ENCODE measurements at regions not wholly inside any gene's neighbourhood (a gene's known extent, or its start where the extent isn't known, plus 50 kb on each side); places are given as distances from the start of the nearest gene placed in this dataset.
A peak's percentile ranks its signal among the peaks of the same experiment; 100 is the strongest.

GRCh38 chr3:159487304-159487703 is 501.3 kb upstream of the IL12A start:
- ATAC-seq: no peak
- TF ChIP-seq, protein P1, sequence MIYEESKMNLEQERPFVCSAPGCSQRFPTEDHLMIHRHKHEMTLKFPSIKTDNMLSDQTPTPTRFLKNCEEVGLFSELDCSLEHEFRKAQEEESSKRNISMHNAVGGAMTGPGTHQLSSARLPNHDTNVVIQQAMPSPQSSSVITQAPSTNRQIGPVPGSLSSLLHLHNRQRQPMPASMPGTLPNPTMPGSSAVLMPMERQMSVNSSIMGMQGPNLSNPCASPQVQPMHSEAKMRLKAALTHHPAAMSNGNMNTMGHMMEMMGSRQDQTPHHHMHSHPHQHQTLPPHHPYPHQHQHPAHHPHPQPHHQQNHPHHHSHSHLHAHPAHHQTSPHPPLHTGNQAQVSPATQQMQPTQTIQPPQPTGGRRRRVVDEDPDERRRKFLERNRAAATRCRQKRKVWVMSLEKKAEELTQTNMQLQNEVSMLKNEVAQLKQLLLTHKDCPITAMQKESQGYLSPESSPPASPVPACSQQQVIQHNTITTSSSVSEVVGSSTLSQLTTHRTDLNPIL (CRISPR knock-in tag; IDR thresholded peaks at IDR 0.05; ENCODE audit: low read depth): no peak
- TF ChIP-seq ZNF70 (CRISPR knock-in tag; IDR thresholded peaks at IDR 0.05): no peak
- TF ChIP-seq ZNF8 (CRISPR knock-in tag; IDR thresholded peaks at IDR 0.05): no peak

- no peak for ATAC-seq
- peak; percentile 78; the same call in 1 of the 2 replicates for TF ChIP-seq SNAI2 (CRISPR knock-in tag; IDR thresholded peaks at IDR 0.05)
- peak; percentile 95 for TF ChIP-seq TCF4 (CRISPR knock-in tag; IDR thresholded peaks at IDR 0.05; ENCODE audit: borderline replicate concordance)
- no peak for TF ChIP-seq OSR1 (CRISPR knock-in tag; IDR thresholded peaks at IDR 0.05)
- TF ChIP-seq, protein P2, sequence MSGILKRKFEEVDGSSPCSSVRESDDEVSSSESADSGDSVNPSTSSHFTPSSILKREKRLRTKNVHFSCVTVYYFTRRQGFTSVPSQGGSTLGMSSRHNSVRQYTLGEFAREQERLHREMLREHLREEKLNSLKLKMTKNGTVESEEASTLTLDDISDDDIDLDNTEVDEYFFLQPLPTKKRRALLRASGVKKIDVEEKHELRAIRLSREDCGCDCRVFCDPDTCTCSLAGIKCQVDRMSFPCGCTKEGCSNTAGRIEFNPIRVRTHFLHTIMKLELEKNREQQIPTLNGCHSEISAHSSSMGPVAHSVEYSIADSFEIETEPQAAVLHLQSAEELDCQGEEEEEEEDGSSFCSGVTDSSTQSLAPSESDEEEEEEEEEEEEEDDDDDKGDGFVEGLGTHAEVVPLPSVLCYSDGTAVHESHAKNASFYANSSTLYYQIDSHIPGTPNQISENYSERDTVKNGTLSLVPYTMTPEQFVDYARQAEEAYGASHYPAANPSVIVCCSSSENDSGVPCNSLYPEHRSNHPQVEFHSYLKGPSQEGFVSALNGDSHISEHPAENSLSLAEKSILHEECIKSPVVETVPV (CRISPR knock-in tag; IDR thresholded peaks at IDR 0.05): peak; percentile 68; the same call in 1 of the 2 replicates
- TF ChIP-seq RARB (CRISPR knock-in tag; IDR thresholded peaks at IDR 0.05): no peak
- TF ChIP-seq, protein P1 (CRISPR knock-in tag; IDR thresholded peaks at IDR 0.05; ENCODE audit: low read depth): peak; percentile 66; the same call in 1 of the 2 replicates
- TF ChIP-seq ISL1 (CRISPR knock-in tag; IDR thresholded peaks at IDR 0.05): peak; percentile 81
- 0 out of 2 replicates have a peak, but pooled peaks have one; percentile 31 for TF ChIP-seq ESRRG (CRISPR knock-in tag; IDR thresholded peaks at IDR 0.05)
- TF ChIP-seq TSHZ2 (CRISPR knock-in tag; IDR thresholded peaks at IDR 0.05): peak; percentile 86
Observed at GRCh38 chr3:159488602-159489001, 500.0 kb upstream of the IL12A start.

- no peak for ATAC-seq
- TF ChIP-seq, protein P3, sequence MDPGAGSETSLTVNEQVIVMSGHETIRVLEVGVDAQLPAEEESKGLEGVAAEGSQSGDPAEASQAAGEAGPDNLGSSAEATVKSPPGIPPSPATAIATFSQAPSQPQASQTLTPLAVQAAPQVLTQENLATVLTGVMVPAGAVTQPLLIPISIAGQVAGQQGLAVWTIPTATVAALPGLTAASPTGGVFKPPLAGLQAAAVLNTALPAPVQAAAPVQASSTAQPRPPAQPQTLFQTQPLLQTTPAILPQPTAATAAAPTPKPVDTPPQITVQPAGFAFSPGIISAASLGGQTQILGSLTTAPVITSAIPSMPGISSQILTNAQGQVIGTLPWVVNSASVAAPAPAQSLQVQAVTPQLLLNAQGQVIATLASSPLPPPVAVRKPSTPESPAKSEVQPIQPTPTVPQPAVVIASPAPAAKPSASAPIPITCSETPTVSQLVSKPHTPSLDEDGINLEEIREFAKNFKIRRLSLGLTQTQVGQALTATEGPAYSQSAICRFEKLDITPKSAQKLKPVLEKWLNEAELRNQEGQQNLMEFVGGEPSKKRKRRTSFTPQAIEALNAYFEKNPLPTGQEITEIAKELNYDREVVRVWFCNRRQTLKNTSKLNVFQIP (CRISPR knock-in tag; IDR thresholded peaks at IDR 0.05; ENCODE audit: borderline replicate concordance, low read depth): no peak
- TF ChIP-seq ZFP30 (CRISPR knock-in tag; IDR thresholded peaks at IDR 0.05) (no peak), TSHZ2 (CRISPR knock-in tag; IDR thresholded peaks at IDR 0.05) (no peak), BACH2 (CRISPR knock-in tag; IDR thresholded peaks at IDR 0.05; ENCODE audit: borderline replicate concordance) (no peak), ZC3H10 (CRISPR knock-in tag; IDR thresholded peaks at IDR 0.05) (no peak), TOX (CRISPR knock-in tag; IDR thresholded peaks at IDR 0.05; ENCODE audit: borderline replicate concordance) (no peak), ARNTL (CRISPR knock-in tag; IDR thresholded peaks at IDR 0.05; ENCODE audit: borderline replicate concordance, low read depth) (no peak), SNAI2 (CRISPR knock-in tag; IDR thresholded peaks at IDR 0.05) (no peak)
- TF ChIP-seq, protein P2 (CRISPR knock-in tag; IDR thresholded peaks at IDR 0.05): no peak
Observed at GRCh38 chr3:159497361-159497760, 491.3 kb upstream of the IL12A start.

All from SK-N-SH treated with all-trans-retinoic acid at 6 μM for 48 hours (cell line).